DOHH2 (cell line): ENCODE measurements at regions not wholly inside any gene's neighbourhood (a gene's known extent, or its start where the extent isn't known, plus 50 kb on each side); places are given as distances from the start of the nearest gene placed in this dataset.

Experiments
- H3F3A ChIP-seq: fragments of 200-600 bp; sonication (generic), shearing (Covaris generic); 2 replicates; pipeline ENCODE4 v1.6.0; 2016; ENCODE audit warnings: antibody characterized with exemption, mild to moderate bottlenecking; ENCODE audit not compliant: control insufficient read depth, insufficient read depth
- H3K27ac ChIP-seq: fragments of 200-600 bp; sonication (generic); 2 replicates; pipeline ENCODE4 v1.5.1; 2014; ENCODE audit warnings: low read depth, mild to moderate bottlenecking, low read length, moderate library complexity
- H3K27me3 ChIP-seq: fragments of 200-600 bp; sonication (generic); 2 replicates; pipeline ENCODE4 v1.6.1; 2014; ENCODE audit warnings: mild to moderate bottlenecking, low read length, mixed read lengths; ENCODE audit not compliant: control insufficient read depth
- H3K36me3 ChIP-seq: fragments of 200-600 bp; sonication (generic); 2 replicates; pipeline ENCODE4 v1.6.1; 2014; ENCODE audit warnings: mild to moderate bottlenecking, low read length, moderate library complexity, mixed read lengths; ENCODE audit not compliant: control insufficient read depth
- H3K4me1 ChIP-seq: fragments of 200-600 bp; sonication (generic); 2 replicates; pipeline ENCODE4 v1.6.1; 2014; ENCODE audit warnings: mild to moderate bottlenecking, low read length, mixed read lengths; ENCODE audit not compliant: control insufficient read depth
- H3K4me2 ChIP-seq: fragments of 200-600 bp; sonication (generic); 2 replicates; pipeline ENCODE4 v1.6.0; 2014; ENCODE audit warnings: mild to moderate bottlenecking, low read length, moderate library complexity
- H3K4me3 ChIP-seq: fragments of 200-600 bp; sonication (generic); 2 replicates; pipeline ENCODE4 v1.5.1; 2014; ENCODE audit warnings: mild to moderate bottlenecking, low read length, mixed read lengths
- H3K79me2 ChIP-seq: fragments of 200-600 bp; sonication (generic); 2 replicates; pipeline ENCODE4 v1.6.1; 2014; ENCODE audit warnings: mild to moderate bottlenecking, low read length, mixed read lengths; ENCODE audit not compliant: control insufficient read depth
- H3K9me2 ChIP-seq: fragments of 200-600 bp; sonication (generic); replicated peaks from 2 replicates; pipeline ENCODE4 v1.6.1; 2014; ENCODE audit warnings: mild to moderate bottlenecking, low read length, mixed read lengths; ENCODE audit not compliant: control insufficient read depth
- H3K9me3 ChIP-seq: fragments of 200-600 bp; sonication (generic); 2 replicates; pipeline ENCODE4 v1.6.1; 2014; ENCODE audit warnings: antibody characterized with exemption, low read length, mixed read lengths; ENCODE audit not compliant: control insufficient read depth, insufficient read depth
- H4K20me1 ChIP-seq: fragments of 200-600 bp; sonication (generic); 2 replicates; pipeline ENCODE4 v1.6.0; 2014; ENCODE audit warnings: low read depth, mild to moderate bottlenecking, antibody characterized with exemption, low read length, moderate library complexity; ENCODE audit not compliant: control insufficient read depth, insufficient read depth
- EZH2phosphoT487 ChIP-seq: fragments of 200-600 bp; sonication (generic); IDR thresholded peaks from 2 replicates; pipeline ENCODE4 v1.6.1; 2017; ENCODE audit warnings: borderline replicate concordance, mild to moderate bottlenecking, antibody characterized with exemption, low read length, moderate library complexity, mixed read lengths
- TF ChIP-seq, protein P1 (sequence below): fragments of 200-600 bp; sonication (generic); IDR thresholded peaks from one replicate; pipeline ENCODE4 v1.5.1; 2014; ENCODE audit warnings: antibody characterized with exemption, mild to moderate bottlenecking, low read depth, low read length; ENCODE audit not compliant: poor library complexity, severe bottlenecking

DNA sequence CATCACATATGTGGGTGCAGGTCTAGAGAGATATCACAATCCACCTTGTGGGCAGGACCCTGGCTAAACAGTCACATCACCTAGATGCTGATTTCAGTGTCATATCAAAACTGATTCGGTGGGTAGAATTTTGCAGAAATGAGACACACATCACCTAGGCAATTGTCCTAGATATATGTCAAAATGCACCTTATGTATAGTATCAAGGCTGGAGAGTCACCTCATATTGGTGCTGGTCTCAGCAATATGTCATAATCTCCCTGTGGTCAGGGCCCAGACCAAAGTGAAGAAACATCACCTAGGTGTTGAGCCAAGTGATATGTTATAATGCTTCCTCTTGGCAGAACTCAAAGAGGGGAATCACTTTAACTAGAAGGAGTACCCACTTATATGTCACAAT, 905.0 kb upstream of the AMELY start:
- no peak for TF ChIP-seq EZH2phosphoT487
- TF ChIP-seq, protein P1, sequence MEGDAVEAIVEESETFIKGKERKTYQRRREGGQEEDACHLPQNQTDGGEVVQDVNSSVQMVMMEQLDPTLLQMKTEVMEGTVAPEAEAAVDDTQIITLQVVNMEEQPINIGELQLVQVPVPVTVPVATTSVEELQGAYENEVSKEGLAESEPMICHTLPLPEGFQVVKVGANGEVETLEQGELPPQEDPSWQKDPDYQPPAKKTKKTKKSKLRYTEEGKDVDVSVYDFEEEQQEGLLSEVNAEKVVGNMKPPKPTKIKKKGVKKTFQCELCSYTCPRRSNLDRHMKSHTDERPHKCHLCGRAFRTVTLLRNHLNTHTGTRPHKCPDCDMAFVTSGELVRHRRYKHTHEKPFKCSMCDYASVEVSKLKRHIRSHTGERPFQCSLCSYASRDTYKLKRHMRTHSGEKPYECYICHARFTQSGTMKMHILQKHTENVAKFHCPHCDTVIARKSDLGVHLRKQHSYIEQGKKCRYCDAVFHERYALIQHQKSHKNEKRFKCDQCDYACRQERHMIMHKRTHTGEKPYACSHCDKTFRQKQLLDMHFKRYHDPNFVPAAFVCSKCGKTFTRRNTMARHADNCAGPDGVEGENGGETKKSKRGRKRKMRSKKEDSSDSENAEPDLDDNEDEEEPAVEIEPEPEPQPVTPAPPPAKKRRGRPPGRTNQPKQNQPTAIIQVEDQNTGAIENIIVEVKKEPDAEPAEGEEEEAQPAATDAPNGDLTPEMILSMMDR = no peak
- Histone ChIP-seq H3K9me2 (no peaks in the 10 kb centered on the region), H3K4me1 (no peaks in the 10 kb centered on the region), H3K9me3 (no peaks in the 10 kb centered on the region), H3K27me3 (no peaks in the 10 kb centered on the region), H3K27ac (no peak overlapping the region), H4K20me1 (no peaks in the 10 kb centered on the region), H3F3A (no peaks in the 10 kb centered on the region), H3K4me2 (no peak overlapping the region), H3K36me3 (no peaks in the 10 kb centered on the region), H3K4me3 (no peak overlapping the region), H3K79me2 (no peaks in the 10 kb centered on the region)

DNA sequence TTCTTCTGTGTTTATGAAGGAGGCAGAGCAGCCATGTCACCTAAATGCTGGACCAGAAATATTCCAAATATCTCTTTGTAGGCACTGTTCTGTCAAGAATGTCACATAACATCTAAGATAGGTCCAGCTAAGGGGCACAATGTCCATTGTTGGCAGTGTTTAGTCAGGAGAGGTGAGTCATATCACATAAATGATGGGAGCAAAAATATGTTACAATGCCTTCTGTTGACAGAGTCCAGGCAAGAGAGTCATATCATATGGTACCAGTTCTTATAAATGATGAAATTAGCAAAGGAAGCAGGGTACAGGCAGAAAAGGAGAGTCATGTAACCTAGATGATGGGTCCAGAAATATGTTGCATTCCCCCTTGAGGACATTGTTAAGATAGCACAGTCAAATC, 904.4 kb upstream of the AMELY start:
- no peak for TF ChIP-seq EZH2phosphoT487
- TF ChIP-seq, protein P1 = no peak
- Histone ChIP-seq H3K9me2 (no peaks in the 10 kb centered on the region), H3K36me3 (no peaks in the 10 kb centered on the region), H4K20me1 (no peaks in the 10 kb centered on the region), H3K4me1 (no peaks in the 10 kb centered on the region), H3K27ac (no peak overlapping the region), H3F3A (no peaks in the 10 kb centered on the region), H3K4me3 (no peak overlapping the region), H3K79me2 (no peaks in the 10 kb centered on the region), H3K9me3 (no peaks in the 10 kb centered on the region), H3K4me2 (no peak overlapping the region), H3K27me3 (no peaks in the 10 kb centered on the region)

DNA sequence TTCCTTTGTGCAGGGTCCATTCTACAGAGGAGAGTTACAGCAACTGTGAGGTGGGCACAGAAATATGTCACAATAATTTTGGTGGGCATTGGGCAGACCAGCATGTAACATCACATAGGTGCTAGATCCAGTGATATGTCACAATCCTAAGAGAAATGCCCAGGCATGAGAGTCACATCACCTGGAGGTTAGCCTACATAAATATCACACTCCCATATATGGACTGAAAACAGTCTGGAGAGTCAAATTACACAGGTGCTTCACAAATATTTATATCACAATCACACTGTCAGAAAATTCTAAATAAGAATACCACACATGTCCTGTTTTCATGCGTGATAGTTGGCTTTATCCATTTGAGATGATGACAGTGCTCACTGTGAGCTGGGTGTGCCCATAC, 903.7 kb upstream of the AMELY start:
- TF ChIP-seq EZH2phosphoT487 = no peak
- TF ChIP-seq, protein P1 = no peak
- Histone ChIP-seq H3K79me2 (no peaks in the 10 kb centered on the region), H3F3A (no peaks in the 10 kb centered on the region), H4K20me1 (no peaks in the 10 kb centered on the region), H3K4me1 (no peaks in the 10 kb centered on the region), H3K9me3 (no peaks in the 10 kb centered on the region), H3K36me3 (no peaks in the 10 kb centered on the region), H3K27me3 (no peaks in the 10 kb centered on the region), H3K4me3 (no peak overlapping the region), H3K4me2 (no peak overlapping the region), H3K27ac (no peak overlapping the region), H3K9me2 (no peaks in the 10 kb centered on the region)

DNA sequence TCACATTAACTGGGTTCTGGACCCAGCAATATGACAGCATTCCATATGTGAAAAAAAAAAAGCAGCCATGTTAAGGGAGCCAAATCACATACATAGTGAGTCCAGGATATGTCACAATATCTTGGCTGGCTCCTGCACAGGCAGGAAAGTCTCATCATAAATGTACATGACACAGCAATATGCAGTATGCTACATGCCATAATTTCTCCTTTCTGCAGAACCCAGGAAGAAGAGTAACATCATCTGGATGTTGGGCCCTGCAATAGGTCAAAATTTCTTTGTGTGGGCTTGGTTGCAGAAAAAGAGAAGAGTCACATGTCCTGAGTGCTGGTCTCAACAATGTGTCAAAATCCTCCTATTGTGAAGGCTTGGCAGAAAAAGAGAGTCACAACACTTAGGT, 902.8 kb upstream of the AMELY start:
- no peaks in the 10 kb centered on the region for H4K20me1 ChIP-seq
- H3K4me2 ChIP-seq = no peak overlapping the region
- no peaks in the 10 kb centered on the region for H3K79me2 ChIP-seq
- no peak overlapping the region for H3K4me3 ChIP-seq
- H3K36me3 ChIP-seq = no peaks in the 10 kb centered on the region
- no peaks in the 10 kb centered on the region for H3K27me3 ChIP-seq
- no peak overlapping the region for H3K27ac ChIP-seq
- H3K9me3 ChIP-seq = no peaks in the 10 kb centered on the region
- H3K4me1 ChIP-seq = no peaks in the 10 kb centered on the region
- H3F3A ChIP-seq = no peaks in the 10 kb centered on the region
- H3K9me2 ChIP-seq = no peaks in the 10 kb centered on the region
- no peak for TF ChIP-seq EZH2phosphoT487
- TF ChIP-seq, protein P1 = no peak
